Transverse colon (tissue), 4 donors: ENCODE measurements at regions not wholly inside any gene's neighbourhood (a gene's known extent, or its start where the extent isn't known, plus 50 kb on each side); places are given as distances from the start of the nearest gene placed in this dataset.
"Not testable (repeated sequence)": the region's sequence is repeated elsewhere in the genome, so short reads cannot be mapped to it uniquely, and the experiment has no call there.

ENCODE experiments used
- EP300 ChIP-seq: sonication (generic); formaldehyde crosslinking; IDR thresholded peaks from one replicate; pipeline ENCODE4 v1.6.1; 2017; ENCODE audit warnings: antibody characterized with exemption, low read depth
- POLR2A ChIP-seq: fragments of 450-650 bp; IDR thresholded peaks from one replicate; pipeline ENCODE4 v1.6.1; 2016; ENCODE audit warnings: antibody characterized with exemption, mild to moderate bottlenecking, moderate library complexity
- POLR2AphosphoS5 ChIP-seq, 3 donors: sonication (generic); formaldehyde crosslinking; IDR thresholded peaks; one replicate each; pipeline ENCODE4 v1.6.1; 2016; ENCODE audit warnings: antibody characterized with exemption in 3 of 3
- TF ChIP-seq, protein P1 (sequence below), 5 experiments: fragments of 200-600 bp in 3 of 5; fragments of 450-650 bp in 2 of 5; sonication (generic) in 3 of 5; IDR thresholded peaks; 1 replicate in 2 of 5; 2 replicates in 3 of 5; pipeline ENCODE4 v1.5.1; 2016 to 2017; ENCODE audit warnings: antibody characterized with exemption in 5 of 5, inconsistent platforms in 3 of 5, mild to moderate bottlenecking in 2 of 5, moderate library complexity in 1 of 5

DNA sequence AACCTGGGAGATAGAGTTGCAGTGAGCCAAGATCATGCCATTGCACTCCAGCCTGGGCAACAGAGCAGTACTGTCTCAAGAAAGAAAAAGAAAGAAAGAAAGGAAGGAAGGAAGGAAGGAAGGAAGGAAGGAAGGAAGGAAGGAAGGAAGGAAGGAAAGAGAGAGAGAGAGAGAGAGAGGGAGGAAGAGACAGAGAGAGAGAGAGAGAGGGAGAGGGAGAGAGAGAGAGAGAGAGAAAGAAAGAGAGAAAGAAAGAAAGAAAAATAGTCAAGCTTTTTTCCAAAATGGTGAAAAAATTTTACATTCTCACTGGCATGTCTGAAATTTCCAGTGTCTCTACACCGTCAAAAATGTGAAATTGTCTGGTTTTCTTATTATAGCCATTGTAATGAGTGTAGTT, 138.9 kb downstream of the OR13H1 start:
- TF ChIP-seq, protein P1, sequence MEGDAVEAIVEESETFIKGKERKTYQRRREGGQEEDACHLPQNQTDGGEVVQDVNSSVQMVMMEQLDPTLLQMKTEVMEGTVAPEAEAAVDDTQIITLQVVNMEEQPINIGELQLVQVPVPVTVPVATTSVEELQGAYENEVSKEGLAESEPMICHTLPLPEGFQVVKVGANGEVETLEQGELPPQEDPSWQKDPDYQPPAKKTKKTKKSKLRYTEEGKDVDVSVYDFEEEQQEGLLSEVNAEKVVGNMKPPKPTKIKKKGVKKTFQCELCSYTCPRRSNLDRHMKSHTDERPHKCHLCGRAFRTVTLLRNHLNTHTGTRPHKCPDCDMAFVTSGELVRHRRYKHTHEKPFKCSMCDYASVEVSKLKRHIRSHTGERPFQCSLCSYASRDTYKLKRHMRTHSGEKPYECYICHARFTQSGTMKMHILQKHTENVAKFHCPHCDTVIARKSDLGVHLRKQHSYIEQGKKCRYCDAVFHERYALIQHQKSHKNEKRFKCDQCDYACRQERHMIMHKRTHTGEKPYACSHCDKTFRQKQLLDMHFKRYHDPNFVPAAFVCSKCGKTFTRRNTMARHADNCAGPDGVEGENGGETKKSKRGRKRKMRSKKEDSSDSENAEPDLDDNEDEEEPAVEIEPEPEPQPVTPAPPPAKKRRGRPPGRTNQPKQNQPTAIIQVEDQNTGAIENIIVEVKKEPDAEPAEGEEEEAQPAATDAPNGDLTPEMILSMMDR (IDR thresholded peaks at IDR 0.05): not testable (repeated sequence)
- not testable (repeated sequence) for TF ChIP-seq POLR2A; POLR2AphosphoS5 (IDR thresholded peaks at IDR 0.05); EP300
